HEK293 (cell line): ENCODE measurements at regions not wholly inside any gene's neighbourhood (a gene's known extent, or its start where the extent isn't known, plus 50 kb on each side); places are given as distances from the start of the nearest gene placed in this dataset.

ENCODE experiments used
- CTCF ChIP-seq: fragments of 450-650 bp; formaldehyde crosslinking; IDR thresholded peaks from 2 replicates; pipeline ENCODE4 v1.5.1; 2016; ENCODE audit warnings: missing biosample characterization, missing genetic modification characterization
- ZFP41 ChIP-seq: fragments of 450-650 bp; formaldehyde crosslinking; IDR thresholded peaks from 2 replicates; pipeline ENCODE4 v1.5.1; 2016; ENCODE audit warnings: missing biosample characterization, missing genetic modification characterization, borderline replicate concordance
- ZNF274 ChIP-seq, 2 experiments: fragments of 200-500 bp in 1 of 2; fragments of 450-650 bp in 1 of 2; sonication (Bioruptor generic) in 1 of 2; formaldehyde crosslinking in 1 of 2; IDR thresholded peaks; 2 replicates each; pipeline versions ENCODE4 v1.5.1 to v1.6.1; 2014 to 2016; ENCODE audit warnings: borderline replicate concordance in 1 of 2, inconsistent platforms in 1 of 2, low read length in 1 of 2, missing biosample characterization in 1 of 2, missing genetic modification characterization in 1 of 2
- ZNF280D ChIP-seq: fragments of 450-650 bp; formaldehyde crosslinking; IDR thresholded peaks from 2 replicates; pipeline ENCODE4 v1.5.1; 2016; ENCODE audit warnings: missing biosample characterization, missing genetic modification characterization
- ZNF549 ChIP-seq: fragments of 450-650 bp; IDR thresholded peaks from 2 replicates; pipeline ENCODE4 v1.5.1; 2018; ENCODE audit warnings: missing biosample characterization, missing genetic modification characterization, mild to moderate bottlenecking, inconsistent platforms, moderate library complexity
- ZNF626 ChIP-seq: fragments of 450-650 bp; sonication (Bioruptor Pico); formaldehyde crosslinking; IDR thresholded peaks from 2 replicates; pipeline ENCODE4 v1.5.1; 2018; ENCODE audit warnings: missing biosample characterization, missing genetic modification characterization, inconsistent platforms
- ZNF76 ChIP-seq: fragments of 450-650 bp; formaldehyde crosslinking; IDR thresholded peaks from 2 replicates; pipeline ENCODE4; 2016; ENCODE audit warnings: low read depth, missing biosample characterization, missing genetic modification characterization, borderline replicate concordance
- TF ChIP-seq, protein P1 (sequence below): fragments of 450-650 bp; formaldehyde crosslinking; IDR thresholded peaks from 2 replicates; pipeline ENCODE4 v1.5.1; 2016; ENCODE audit warnings: missing biosample characterization, missing genetic modification characterization
- TF ChIP-seq, protein P2 (sequence below): fragments of 450-650 bp; formaldehyde crosslinking; IDR thresholded peaks from 2 replicates; pipeline ENCODE4 v1.5.1; 2016; ENCODE audit warnings: missing biosample characterization, missing genetic modification characterization
- TF ChIP-seq, protein P3 (sequence below): IDR thresholded peaks from 2 replicates; pipeline ENCODE4 v1.6.1; 2011; ENCODE audit warnings: mild to moderate bottlenecking, low read depth, low read length, borderline replicate concordance
- TF ChIP-seq, protein P4 (sequence below): fragments of 450-650 bp; formaldehyde crosslinking; IDR thresholded peaks from 2 replicates; pipeline ENCODE4 v1.5.1; 2016; ENCODE audit warnings: missing biosample characterization, missing genetic modification characterization
- TF ChIP-seq, protein P5 (sequence below): fragments of 450-650 bp; formaldehyde crosslinking; IDR thresholded peaks from 2 replicates; pipeline ENCODE4 v1.5.1; 2016; ENCODE audit warnings: missing biosample characterization, missing genetic modification characterization

- TF ChIP-seq, protein P1, sequence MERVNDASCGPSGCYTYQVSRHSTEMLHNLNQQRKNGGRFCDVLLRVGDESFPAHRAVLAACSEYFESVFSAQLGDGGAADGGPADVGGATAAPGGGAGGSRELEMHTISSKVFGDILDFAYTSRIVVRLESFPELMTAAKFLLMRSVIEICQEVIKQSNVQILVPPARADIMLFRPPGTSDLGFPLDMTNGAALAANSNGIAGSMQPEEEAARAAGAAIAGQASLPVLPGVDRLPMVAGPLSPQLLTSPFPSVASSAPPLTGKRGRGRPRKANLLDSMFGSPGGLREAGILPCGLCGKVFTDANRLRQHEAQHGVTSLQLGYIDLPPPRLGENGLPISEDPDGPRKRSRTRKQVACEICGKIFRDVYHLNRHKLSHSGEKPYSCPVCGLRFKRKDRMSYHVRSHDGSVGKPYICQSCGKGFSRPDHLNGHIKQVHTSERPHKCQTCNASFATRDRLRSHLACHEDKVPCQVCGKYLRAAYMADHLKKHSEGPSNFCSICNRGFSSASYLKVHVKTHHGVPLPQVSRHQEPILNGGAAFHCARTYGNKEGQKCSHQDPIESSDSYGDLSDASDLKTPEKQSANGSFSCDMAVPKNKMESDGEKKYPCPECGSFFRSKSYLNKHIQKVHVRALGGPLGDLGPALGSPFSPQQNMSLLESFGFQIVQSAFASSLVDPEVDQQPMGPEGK = no peak
- TF ChIP-seq, protein P2, sequence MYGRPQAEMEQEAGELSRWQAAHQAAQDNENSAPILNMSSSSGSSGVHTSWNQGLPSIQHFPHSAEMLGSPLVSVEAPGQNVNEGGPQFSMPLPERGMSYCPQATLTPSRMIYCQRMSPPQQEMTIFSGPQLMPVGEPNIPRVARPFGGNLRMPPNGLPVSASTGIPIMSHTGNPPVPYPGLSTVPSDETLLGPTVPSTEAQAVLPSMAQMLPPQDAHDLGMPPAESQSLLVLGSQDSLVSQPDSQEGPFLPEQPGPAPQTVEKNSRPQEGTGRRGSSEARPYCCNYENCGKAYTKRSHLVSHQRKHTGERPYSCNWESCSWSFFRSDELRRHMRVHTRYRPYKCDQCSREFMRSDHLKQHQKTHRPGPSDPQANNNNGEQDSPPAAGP (tag by site-specific recombination) = no peak
- TF ChIP-seq, protein P3, sequence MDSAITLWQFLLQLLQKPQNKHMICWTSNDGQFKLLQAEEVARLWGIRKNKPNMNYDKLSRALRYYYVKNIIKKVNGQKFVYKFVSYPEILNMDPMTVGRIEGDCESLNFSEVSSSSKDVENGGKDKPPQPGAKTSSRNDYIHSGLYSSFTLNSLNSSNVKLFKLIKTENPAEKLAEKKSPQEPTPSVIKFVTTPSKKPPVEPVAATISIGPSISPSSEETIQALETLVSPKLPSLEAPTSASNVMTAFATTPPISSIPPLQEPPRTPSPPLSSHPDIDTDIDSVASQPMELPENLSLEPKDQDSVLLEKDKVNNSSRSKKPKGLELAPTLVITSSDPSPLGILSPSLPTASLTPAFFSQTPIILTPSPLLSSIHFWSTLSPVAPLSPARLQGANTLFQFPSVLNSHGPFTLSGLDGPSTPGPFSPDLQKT = no peak
- TF ChIP-seq CTCF = no peak
- TF ChIP-seq, protein P4, sequence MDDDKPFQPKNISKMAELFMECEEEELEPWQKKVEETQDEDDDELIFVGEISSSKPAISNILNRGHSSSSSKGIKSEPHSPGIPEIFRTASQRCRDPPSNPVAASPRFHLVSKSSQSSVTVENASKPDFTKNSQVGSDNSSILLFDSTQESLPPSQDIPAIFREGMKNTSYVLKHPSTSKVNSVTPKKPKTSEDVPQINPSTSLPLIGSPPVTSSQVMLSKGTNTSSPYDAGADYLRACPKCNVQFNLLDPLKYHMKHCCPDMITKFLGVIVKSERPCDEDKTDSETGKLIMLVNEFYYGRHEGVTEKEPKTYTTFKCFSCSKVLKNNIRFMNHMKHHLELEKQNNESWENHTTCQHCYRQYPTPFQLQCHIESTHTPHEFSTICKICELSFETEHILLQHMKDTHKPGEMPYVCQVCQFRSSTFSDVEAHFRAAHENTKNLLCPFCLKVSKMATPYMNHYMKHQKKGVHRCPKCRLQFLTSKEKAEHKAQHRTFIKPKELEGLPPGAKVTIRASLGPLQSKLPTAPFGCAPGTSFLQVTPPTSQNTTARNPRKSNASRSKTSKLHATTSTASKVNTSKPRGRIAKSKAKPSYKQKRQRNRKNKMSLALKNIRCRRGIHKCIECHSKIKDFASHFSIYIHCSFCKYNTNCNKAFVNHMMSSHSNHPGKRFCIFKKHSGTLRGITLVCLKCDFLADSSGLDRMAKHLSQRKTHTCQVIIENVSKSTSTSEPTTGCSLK (tag by site-specific recombination) = no peak
- TF ChIP-seq ZNF280D (tag by site-specific recombination) = no peak
- TF ChIP-seq ZNF76 (tag by site-specific recombination) = no peak
- TF ChIP-seq ZNF549 (tag by site-specific recombination) = no peak
- TF ChIP-seq, protein P5, sequence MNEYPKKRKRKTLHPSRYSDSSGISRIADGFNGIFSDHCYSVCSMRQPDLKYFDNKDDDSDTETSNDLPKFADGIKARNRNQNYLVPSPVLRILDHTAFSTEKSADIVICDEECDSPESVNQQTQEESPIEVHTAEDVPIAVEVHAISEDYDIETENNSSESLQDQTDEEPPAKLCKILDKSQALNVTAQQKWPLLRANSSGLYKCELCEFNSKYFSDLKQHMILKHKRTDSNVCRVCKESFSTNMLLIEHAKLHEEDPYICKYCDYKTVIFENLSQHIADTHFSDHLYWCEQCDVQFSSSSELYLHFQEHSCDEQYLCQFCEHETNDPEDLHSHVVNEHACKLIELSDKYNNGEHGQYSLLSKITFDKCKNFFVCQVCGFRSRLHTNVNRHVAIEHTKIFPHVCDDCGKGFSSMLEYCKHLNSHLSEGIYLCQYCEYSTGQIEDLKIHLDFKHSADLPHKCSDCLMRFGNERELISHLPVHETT (tag by site-specific recombination) = no peak
- no peak for TF ChIP-seq ZFP41 (tag by site-specific recombination)
- TF ChIP-seq ZNF626 (tag by site-specific recombination) = no peak
- TF ChIP-seq ZNF274 (IDR thresholded peaks at IDR 0.05; ENCODE audit: low read length) = no peak
- TF ChIP-seq ZNF274 (tag by site-specific recombination; IDR thresholded peaks at IDR 0.05; ENCODE audit: borderline replicate concordance) = no peak
These were observed 799.3 kb upstream of the MAP3K7 start for GRCh38 chr6:91386204-91386603.
